Esophagus squamous epithelium (tissue), 5 donors: ENCODE measurements at regions not wholly inside any gene's neighbourhood (a gene's known extent, or its start where the extent isn't known, plus 50 kb on each side); places are given as distances from the start of the nearest gene placed in this dataset.
"Not testable (repeated sequence)": the region's sequence is repeated elsewhere in the genome, so short reads cannot be mapped to it uniquely, and the experiment has no call there.

ENCODE experiments used
- DNase-seq: peaks from one replicate; lab custom pipeline; 2025; lab: John Stamatoyannopoulos, UW
- H3K27ac ChIP-seq, 4 donors: fragments of 200-600 bp; sonication (generic); one replicate each; pipeline ENCODE4 v1.5.1; 2016 to 2019; ENCODE audit warnings: mild to moderate bottlenecking in 1 of 4
- H3K27me3 ChIP-seq, 4 donors: fragments of 200-600 bp; sonication (generic); 1 replicate in 3 of 4; 2 replicates in 1 of 4; pipeline versions ENCODE4 v1.5.1 to v1.6.0; 2017 to 2021; ENCODE audit warnings: antibody characterized with exemption in 1 of 4
- H3K36me3 ChIP-seq, 3 donors: fragments of 200-600 bp; sonication (generic); one replicate each; pipeline ENCODE4 v1.5.1; 2016 to 2019
- H3K4me1 ChIP-seq, 3 donors: fragments of 200-600 bp; sonication (generic); one replicate each; pipeline ENCODE4 v1.5.1; 2017 to 2019
- H3K4me3 ChIP-seq, 4 donors: fragments of 200-600 bp; sonication (generic); 1 replicate in 3 of 4; 2 replicates in 1 of 4; pipeline ENCODE4 v1.5.1; 2016 to 2019; ENCODE audit warnings: mild to moderate bottlenecking in 2 of 4, moderate library complexity in 1 of 4
- H3K9me3 ChIP-seq, 3 donors: fragments of 200-600 bp; sonication (generic); one replicate each; pipeline ENCODE4 v1.5.1; 2016 to 2019
- CTCF ChIP-seq, 6 experiments: fragments of 450-650 bp in 4 of 6; fragments of 200-600 bp in 2 of 6; sonication (generic) in 2 of 6; IDR thresholded peaks; one replicate each; pipeline ENCODE4 v1.5.1; 2016 to 2019; ENCODE audit warnings: antibody characterized with exemption in 6 of 6, mild to moderate bottlenecking in 4 of 6, moderate library complexity in 4 of 6
- POLR2A ChIP-seq, 4 donors: fragments of 450-650 bp; IDR thresholded peaks; one replicate each; pipeline ENCODE4 v1.6.1; 2017; ENCODE audit warnings: antibody characterized with exemption in 4 of 4, mild to moderate bottlenecking in 4 of 4, moderate library complexity in 3 of 4
- WGBS, 2 donors: methylation state at CpG; one replicate each; pipeline ENCODE4 v1.1.5; 2018; 5-methylcytosine and 5-hydroxymethylcytosine counted together
- intact Hi-C: fragments of 100-400 bp; cut with DNase I; formaldehyde crosslinking; loops from one replicate; pipeline ENCODE4 v1.15.0; 2022
- donor health status: DM: yes; HTN: yes; CAD: no.

- Histone ChIP-seq H3K4me3 (no peak overlapping the region), H3K27ac (no peak overlapping the region), H3K27me3 (no peaks in the 10 kb centered on the region), H3K9me3 (no peaks in the 10 kb centered on the region), H3K36me3 (no peaks in the 10 kb centered on the region), H3K4me1 (no peaks in the 10 kb centered on the region)
- TF ChIP-seq POLR2A (IDR thresholded peaks at IDR 0.05) = no peak
- TF ChIP-seq CTCF (IDR thresholded peaks at IDR 0.05) = no peak
- intact Hi-C loops = no loop called here
- DNase-seq = no peak
- WGBS, 2 donors = 95 to 96% methylated on average over 2 of the region's 2 CpGs
These were observed 206.3 kb upstream of the TP63 start for GRCh38 chr3:189424922-189425321.

GRCh38 chr3:189429019-189429418 lies 202.2 kb upstream of the TP63 start:
- DNase-seq = no peak
- Histone ChIP-seq H3K27me3 (no peaks in the 10 kb centered on the region), H3K27ac (no peak overlapping the region), H3K36me3 (no peaks in the 10 kb centered on the region), H3K4me1 (no peaks in the 10 kb centered on the region), H3K9me3 (no peaks in the 10 kb centered on the region), H3K4me3 (no peak overlapping the region)
- intact Hi-C loops = no loop called here
- TF ChIP-seq POLR2A (IDR thresholded peaks at IDR 0.05) (no peak), CTCF (IDR thresholded peaks at IDR 0.05) (no peak)
- 21 to 31% methylated on average over 1 of the region's 1 CpG for WGBS, 2 donors

GRCh38 chr3:189430166-189430565 lies 201.0 kb upstream of the TP63 start:
- Histone ChIP-seq H3K27ac (no peak overlapping the region), H3K9me3 (no peaks in the 10 kb centered on the region), H3K4me1 (no peaks in the 10 kb centered on the region), H3K36me3 (no peaks in the 10 kb centered on the region), H3K4me3 (no peak overlapping the region), H3K27me3 (no peaks in the 10 kb centered on the region)
- TF ChIP-seq POLR2A (IDR thresholded peaks at IDR 0.05) = no peak
- TF ChIP-seq CTCF (IDR thresholded peaks at IDR 0.05) = no peak
- intact Hi-C loops = no loop called here
- DNase-seq = no peak
- 71 to 100% methylated on average over 1 to 2 of the region's 2 CpGs for WGBS, 2 donors

- H3K27ac ChIP-seq, intact Hi-C loops, H3K4me1 ChIP-seq, H3K27me3 ChIP-seq, H3K36me3 ChIP-seq, H3K9me3 ChIP-seq, DNase-seq, H3K4me3 ChIP-seq: not testable (repeated sequence)
- 76 to 81% methylated on average over 10 of the region's 10 CpGs for WGBS, 2 donors
These were observed 188.9 kb upstream of the TP63 start for GRCh38 chr3:189442257-189442656.

- no peaks in the 10 kb centered on the region for H3K36me3 ChIP-seq
- 82 to 87% methylated on average over 3 of the region's 3 CpGs for WGBS, 2 donors
- H3K4me3 ChIP-seq = no peak overlapping the region
- no peak for DNase-seq
- no peak overlapping the region for H3K27ac ChIP-seq
- TF ChIP-seq POLR2A (IDR thresholded peaks at IDR 0.05) (no peak), CTCF (IDR thresholded peaks at IDR 0.05) (no peak)
- H3K27me3 ChIP-seq = no peaks in the 10 kb centered on the region
- peaks cover 0 to 9% (median 0%) of the 10 kb centered on the region in 3 donors for H3K4me1 ChIP-seq
- intact Hi-C loops = no loop called here
- H3K9me3 ChIP-seq = no peaks in the 10 kb centered on the region
These were observed 184.1 kb upstream of the TP63 start for GRCh38 chr3:189446959-189447560.

GRCh38 chr3:189449084-189449483 lies 182.1 kb upstream of the TP63 start:
- TF ChIP-seq POLR2A (IDR thresholded peaks at IDR 0.05) (no peak), CTCF (IDR thresholded peaks at IDR 0.05) (no peak)
- no peak overlapping the region for H3K4me3 ChIP-seq
- no peaks in the 10 kb centered on the region for H3K36me3 ChIP-seq
- H3K27ac ChIP-seq = no peak overlapping the region
- H3K9me3 ChIP-seq = no peaks in the 10 kb centered on the region
- intact Hi-C loops = no loop called here
- H3K27me3 ChIP-seq = no peaks in the 10 kb centered on the region
- peaks cover 0 to 14% (median 0%) of the 10 kb centered on the region in 3 donors for H3K4me1 ChIP-seq
- no peak for DNase-seq
- 29 to 50% methylated on average over 1 of the region's 1 CpG for WGBS, 2 donors
